Heart left ventricle (tissue), 16 donors: ENCODE measurements at regions not wholly inside any gene's neighbourhood (a gene's known extent, or its start where the extent isn't known, plus 50 kb on each side); places are given as distances from the start of the nearest gene placed in this dataset.

ENCODE experiments used
- ATAC-seq, 4 donors: fragments of 200-7000 bp; cut with Tn5 transposase; one replicate each; pipeline ENCODE4 v1.9.1; 2020 to 2022; ENCODE audit warnings: moderate library complexity in 4 of 4, mild to moderate bottlenecking in 3 of 4, moderate number of reproducible peaks in 1 of 4
- DNase-seq, 5 donors: peaks; one replicate each; pipeline ENCODE4 v3.0.0-alpha.2; 2020
- H3K27ac ChIP-seq, 12 donors: fragments of 200-600 bp; sonication (generic) in 4 of 12; one replicate each; pipeline versions ENCODE4 v1.5.0 to v1.8.0; 2016 to 2022; ENCODE audit warnings: mild to moderate bottlenecking in 2 of 12
- H3K27me3 ChIP-seq, 9 donors: fragments of 200-600 bp; sonication (generic) in 2 of 9; one replicate each; pipeline versions ENCODE4 v1.5.1 to v1.8.0; 2016 to 2022; ENCODE audit warnings: mild to moderate bottlenecking in 3 of 9
- H3K36me3 ChIP-seq, 9 donors: fragments of 200-600 bp; sonication (generic) in 2 of 9; one replicate each; pipeline versions ENCODE4 v1.5.0 to v1.8.0; 2018 to 2022; ENCODE audit warnings: mild to moderate bottlenecking in 2 of 9
- H3K4me1 ChIP-seq, 12 donors: fragments of 200-600 bp; sonication (generic) in 4 of 12; one replicate each; pipeline versions ENCODE4 v1.5.0 to v1.8.0; 2016 to 2022; ENCODE audit warnings: mild to moderate bottlenecking in 3 of 12
- H3K4me3 ChIP-seq, 12 donors: fragments of 200-600 bp; sonication (generic) in 4 of 12; one replicate each; pipeline versions ENCODE4 v1.5.0 to v1.8.0; 2017 to 2022; ENCODE audit warnings: mild to moderate bottlenecking in 9 of 12, moderate library complexity in 4 of 12
- H3K9me3 ChIP-seq, 12 donors: fragments of 200-600 bp; sonication (generic) in 4 of 12; one replicate each; pipeline versions ENCODE4 v1.5.0 to v1.8.0; 2016 to 2022; ENCODE audit warnings: mild to moderate bottlenecking in 1 of 12
- POLR2A ChIP-seq, 2 donors: fragments of 450-650 bp; IDR thresholded peaks; one replicate each; pipeline ENCODE4 v1.6.1; 2017; ENCODE audit warnings: antibody characterized with exemption in 2 of 2, mild to moderate bottlenecking in 2 of 2, moderate library complexity in 2 of 2
- WGBS, 4 donors: extraction: QIAGEN DNeasy Blood & Tissue Kit in 2 of 4; methylation state at CpG; one replicate each; pipeline versions ENCODE4 v1.1.5 to v1.1.7; 2013 to 2018; 5-methylcytosine and 5-hydroxymethylcytosine counted together
- intact Hi-C, 10 donors: fragments of 100-400 bp; cut with DNase I; formaldehyde crosslinking; loops; one replicate each; pipeline versions ENCODE4 v1.11.1 to v1.14.2; 2022
- TF ChIP-seq, protein P1 (sequence below), 12 donors: fragments of 200-600 bp; sonication (generic) in 4 of 12; IDR thresholded peaks; one replicate each; pipeline versions ENCODE4 v1.5.0 to v1.8.0; 2018 to 2022; ENCODE audit warnings: antibody characterized with exemption in 12 of 12, mild to moderate bottlenecking in 5 of 12
- donor health status: ischemic (EF 13 %, LVEDD 7.1; RV severe dilation, severe dysfunction).
- donor health status: healthy with polysubstance abuse.
- donor health status: DM: no; HTN: yes; CAD: no.
- donor health status: DM: no; HTN: no; CAD: no.
- donor health status: ischemic (EF 25% LVEDD 6.9; RV normal size, moderate dysfunction).
- donor health status: ischemic (EF 25% LVEDD 5.7; RV mildly dilated, moderate dysfunction).
- donor health status: healthy.
- donor health status: DM: yes; HTN: yes; CAD: no.
- donor health status: ischemic (EF 35%, LVEDD 5.7; RV mildly dilated, moderate dysfunction).
- donor health status: nonischemic (EF 11% LVEDD 7.7; RV severe dilation, severe dysfunction).
- donor health status: DM: yes; HTN: yes; CAD: no.
- donor health status: PGD.
- donor health status: ischemic (EF 29% LVEDD 5.4; RV normal size, mild dysfunction).
- donor health status: nonischemic (EF 23%, LVEDD 6.1; RV moderate dilation, normal function).

DNA sequence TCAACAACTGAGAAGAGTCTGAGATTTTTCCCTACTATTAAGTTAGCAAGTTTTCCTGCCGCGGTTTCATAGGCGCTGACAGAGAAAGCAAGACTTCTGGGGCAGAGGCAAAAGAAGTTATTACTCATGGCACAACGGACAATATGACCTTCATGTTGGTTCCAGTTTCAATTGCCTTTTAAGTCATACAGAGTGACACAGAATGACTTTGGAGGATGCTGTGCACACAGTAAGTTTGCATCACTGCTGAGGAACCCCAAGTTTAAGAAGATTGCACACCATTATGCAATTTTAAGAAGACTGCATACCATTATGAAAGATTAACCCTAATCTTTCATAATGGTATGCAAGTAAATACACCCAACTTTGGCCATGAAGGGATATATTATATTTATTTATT, 626.5 kb upstream of the CHORDC1 start:
- Histone ChIP-seq H3K27me3 (no peaks in the 10 kb centered on the region), H3K4me3 (no peak overlapping the region), H3K27ac (no peak overlapping the region), H3K36me3 (no peaks in the 10 kb centered on the region), H3K9me3 (no peaks in the 10 kb centered on the region), H3K4me1 (peaks cover 0 to 7% (median 0%) of the 10 kb centered on the region in 12 donors)
- no peak for TF ChIP-seq POLR2A (IDR thresholded peaks at IDR 0.05)
- TF ChIP-seq, protein P1, sequence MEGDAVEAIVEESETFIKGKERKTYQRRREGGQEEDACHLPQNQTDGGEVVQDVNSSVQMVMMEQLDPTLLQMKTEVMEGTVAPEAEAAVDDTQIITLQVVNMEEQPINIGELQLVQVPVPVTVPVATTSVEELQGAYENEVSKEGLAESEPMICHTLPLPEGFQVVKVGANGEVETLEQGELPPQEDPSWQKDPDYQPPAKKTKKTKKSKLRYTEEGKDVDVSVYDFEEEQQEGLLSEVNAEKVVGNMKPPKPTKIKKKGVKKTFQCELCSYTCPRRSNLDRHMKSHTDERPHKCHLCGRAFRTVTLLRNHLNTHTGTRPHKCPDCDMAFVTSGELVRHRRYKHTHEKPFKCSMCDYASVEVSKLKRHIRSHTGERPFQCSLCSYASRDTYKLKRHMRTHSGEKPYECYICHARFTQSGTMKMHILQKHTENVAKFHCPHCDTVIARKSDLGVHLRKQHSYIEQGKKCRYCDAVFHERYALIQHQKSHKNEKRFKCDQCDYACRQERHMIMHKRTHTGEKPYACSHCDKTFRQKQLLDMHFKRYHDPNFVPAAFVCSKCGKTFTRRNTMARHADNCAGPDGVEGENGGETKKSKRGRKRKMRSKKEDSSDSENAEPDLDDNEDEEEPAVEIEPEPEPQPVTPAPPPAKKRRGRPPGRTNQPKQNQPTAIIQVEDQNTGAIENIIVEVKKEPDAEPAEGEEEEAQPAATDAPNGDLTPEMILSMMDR (IDR thresholded peaks at IDR 0.05) = no peak
- 92 to 98% (median 94%) methylated on average over 4 of the region's 4 CpGs for WGBS, 4 donors
- ATAC-seq (no peak), DNase-seq (no peak)
- intact Hi-C loops = no loop called here

DNA sequence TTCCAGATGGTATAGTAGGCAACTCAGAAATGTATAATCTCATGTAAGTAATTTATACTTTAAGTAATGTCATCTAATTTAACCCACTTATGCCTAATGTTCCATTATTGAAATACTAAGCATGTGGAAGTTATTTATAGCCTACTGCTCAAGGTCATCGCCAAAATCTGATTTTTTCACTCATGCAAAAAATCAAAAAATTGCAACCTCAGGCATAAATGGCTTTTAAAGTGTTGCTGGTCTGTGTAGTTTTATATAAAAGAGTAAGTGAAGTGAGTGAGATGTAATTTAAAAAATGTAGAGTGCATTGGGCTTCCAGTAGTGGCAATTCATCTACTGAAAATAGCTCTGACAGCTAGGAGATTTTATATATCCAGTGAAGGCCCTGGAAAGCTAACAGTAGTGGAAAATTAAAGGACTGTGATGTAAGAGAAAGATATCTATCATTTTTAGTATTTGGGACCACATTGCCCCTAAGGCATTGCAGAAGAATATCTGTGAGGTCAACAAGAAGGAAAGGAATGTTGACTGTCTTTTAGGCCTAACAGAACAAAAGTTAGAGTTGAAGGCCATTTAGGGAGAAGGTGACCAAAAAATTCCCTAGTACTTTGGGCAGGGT, 624.5 kb upstream of the CHORDC1 start:
- Histone ChIP-seq H3K27me3 (no peaks in the 10 kb centered on the region), H3K27ac (no peak overlapping the region), H3K4me3 (no peak overlapping the region), H3K36me3 (no peaks in the 10 kb centered on the region), H3K4me1 (peaks cover 0 to 7% (median 0%) of the 10 kb centered on the region in 12 donors), H3K9me3 (no peaks in the 10 kb centered on the region)
- intact Hi-C loops = no loop called here
- TF ChIP-seq, protein P1 (IDR thresholded peaks at IDR 0.05) = no peak
- no peak for TF ChIP-seq POLR2A (IDR thresholded peaks at IDR 0.05)
- DNase-seq = no peak
- WGBS, 4 donors = 73 to 85% (median 77%) methylated on average over 1 of the region's 1 CpG
- ATAC-seq = no peak

DNA sequence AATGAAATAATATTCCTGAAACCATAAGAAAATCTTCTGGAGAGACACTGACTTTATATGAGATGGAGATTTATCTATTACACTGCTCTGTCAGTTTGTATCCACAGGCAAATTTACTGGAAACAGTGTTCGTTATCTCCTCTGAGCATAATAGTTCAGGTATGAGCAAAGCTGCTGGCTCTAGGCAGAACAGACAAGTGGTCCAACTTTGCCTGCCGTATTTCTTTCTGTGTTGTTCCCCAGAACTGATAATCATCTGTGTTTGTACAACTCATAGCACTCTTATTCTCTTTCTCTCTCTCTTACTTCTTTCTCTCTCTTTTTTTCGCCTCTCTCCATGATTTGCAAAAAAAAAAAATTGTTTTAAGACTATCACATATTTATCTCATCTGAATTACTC, 623.8 kb upstream of the CHORDC1 start:
- H3K27ac ChIP-seq = no peak overlapping the region
- no peak for DNase-seq
- no peaks in the 10 kb centered on the region for H3K9me3 ChIP-seq
- no peaks in the 10 kb centered on the region for H3K27me3 ChIP-seq
- ATAC-seq = no peak
- TF ChIP-seq POLR2A (IDR thresholded peaks at IDR 0.05) = no peak
- TF ChIP-seq, protein P1 (IDR thresholded peaks at IDR 0.05) = no peak
- intact Hi-C loops = no loop called here
- WGBS, 4 donors = 46 to 60% (median 54%) methylated on average over 3 of the region's 3 CpGs
- H3K36me3 ChIP-seq = no peaks in the 10 kb centered on the region
- peaks cover 0 to 7% (median 0%) of the 10 kb centered on the region in 12 donors for H3K4me1 ChIP-seq
- H3K4me3 ChIP-seq = no peak overlapping the region

DNA sequence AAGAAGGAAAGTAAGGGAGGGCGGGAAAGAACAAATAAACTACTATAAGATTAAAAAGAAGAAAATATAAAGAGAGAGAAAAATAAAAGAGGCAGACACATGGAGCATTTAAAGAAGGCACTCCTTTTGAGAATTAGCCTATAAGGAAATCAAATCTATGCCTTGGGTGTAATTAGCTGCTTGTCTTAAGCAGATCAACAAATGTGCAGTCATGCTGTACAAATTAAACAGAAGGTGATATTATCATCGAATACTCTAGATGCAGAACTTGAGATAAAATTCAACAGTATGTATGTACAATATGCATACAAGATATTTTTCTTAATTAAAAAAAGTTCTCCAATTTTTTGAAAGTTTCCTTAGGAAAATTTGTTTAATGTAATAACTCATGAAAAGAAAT, 623.0 kb upstream of the CHORDC1 start:
- no peak for TF ChIP-seq POLR2A (IDR thresholded peaks at IDR 0.05)
- TF ChIP-seq, protein P1 (IDR thresholded peaks at IDR 0.05) = no peak
- no peaks in the 10 kb centered on the region for H3K36me3 ChIP-seq
- DNase-seq = no peak
- no peak for ATAC-seq
- H3K9me3 ChIP-seq = no peaks in the 10 kb centered on the region
- H3K27ac ChIP-seq = no peak overlapping the region
- no peak overlapping the region for H3K4me3 ChIP-seq
- H3K4me1 ChIP-seq = peaks cover 0 to 7% (median 0%) of the 10 kb centered on the region in 12 donors
- intact Hi-C loops = no loop called here
- no peaks in the 10 kb centered on the region for H3K27me3 ChIP-seq
- WGBS, 4 donors = 80 to 88% (median 83%) methylated on average over 2 of the region's 2 CpGs
